ENCODE measurements at regions not wholly inside any gene's neighbourhood (a gene's known extent, or its start where the extent isn't known, plus 50 kb on each side); places are given as distances from the start of the nearest gene placed in this dataset.
"Not testable (repeated sequence)": the region's sequence is repeated elsewhere in the genome, so short reads cannot be mapped to it uniquely, and the experiment has no call there.

DNA sequence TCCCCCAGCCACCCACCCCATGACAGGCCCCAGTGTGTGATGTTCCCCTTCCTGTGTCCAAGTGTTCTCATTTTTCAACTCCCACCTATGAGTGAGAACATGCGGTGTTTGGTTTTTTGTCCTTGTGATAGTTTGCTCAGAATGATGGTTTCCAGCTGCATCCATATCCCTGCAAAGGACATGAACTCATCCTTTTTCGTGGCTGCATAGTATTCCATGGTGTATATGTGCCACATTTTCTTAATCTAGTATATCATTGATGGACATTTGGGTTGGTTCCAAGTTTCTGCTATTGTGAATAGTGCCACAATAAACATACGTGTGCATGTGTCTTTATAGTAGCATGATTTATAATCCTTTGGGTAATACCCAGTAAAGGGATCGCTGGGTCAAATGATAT, 273.0 kb downstream of the TEX29 start:
- DNase-seq = not testable (repeated sequence)

DNA sequence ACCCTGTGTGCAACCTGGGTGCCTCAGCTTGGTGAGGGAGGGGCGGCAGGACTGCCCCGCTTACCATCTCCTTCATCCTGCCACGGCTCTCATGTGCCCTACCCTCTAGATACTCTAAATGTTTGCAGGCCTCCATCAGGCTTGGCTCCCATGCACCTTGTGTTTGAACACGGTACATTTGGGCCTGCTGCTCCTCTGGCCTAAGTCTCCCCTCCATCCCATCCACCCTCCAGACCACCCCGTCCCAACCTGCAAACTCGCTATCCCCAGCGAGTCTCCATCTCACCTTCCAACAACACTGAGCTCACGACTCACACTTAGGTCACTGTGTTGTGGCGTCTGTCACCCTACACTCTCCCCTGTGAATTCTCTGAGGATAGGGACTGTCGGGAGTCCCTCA, 274.2 kb downstream of the TEX29 start:
- no peak for DNase-seq

DNA sequence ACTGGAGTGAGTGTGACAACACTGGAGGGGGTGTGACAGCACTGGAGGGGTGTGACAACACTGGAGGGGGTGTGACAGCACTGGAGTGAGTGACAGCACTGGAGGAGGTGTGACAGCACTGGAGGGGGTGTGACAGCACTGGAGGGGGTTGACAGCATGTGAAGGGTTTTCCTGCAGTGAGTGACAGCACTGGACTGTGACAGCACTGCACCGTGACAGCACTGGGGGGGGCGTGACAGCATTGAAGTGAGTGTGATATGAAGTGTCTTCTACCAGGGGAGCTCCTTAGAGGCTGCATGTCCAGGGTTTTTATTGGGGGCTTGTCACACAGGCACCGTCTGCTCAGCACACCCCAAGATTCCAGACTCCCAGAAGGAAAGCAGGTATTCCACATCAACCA, 274.8 kb downstream of the TEX29 start:
- DNase-seq = no peak

DNA sequence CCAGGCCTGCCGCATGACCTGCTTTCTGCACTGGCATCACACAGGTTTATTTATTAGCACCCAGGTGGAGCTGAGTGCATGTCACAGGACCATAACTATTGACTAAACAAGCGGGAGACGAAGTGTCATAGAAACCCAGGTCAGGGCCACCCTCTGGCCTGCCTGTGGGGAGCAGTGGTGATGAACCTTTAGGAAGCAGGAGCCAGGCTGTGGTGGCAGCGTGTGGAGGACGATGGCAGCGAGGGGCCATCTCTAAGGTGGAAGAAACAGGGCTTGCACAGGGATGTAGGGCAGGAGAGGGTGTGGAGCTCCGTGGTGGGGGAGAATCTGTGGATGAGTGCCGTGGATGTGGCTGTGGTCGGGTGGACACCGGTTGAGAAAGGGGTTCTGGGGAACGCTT, 275.3 kb downstream of the TEX29 start:
- DNase-seq = no peak

DNA sequence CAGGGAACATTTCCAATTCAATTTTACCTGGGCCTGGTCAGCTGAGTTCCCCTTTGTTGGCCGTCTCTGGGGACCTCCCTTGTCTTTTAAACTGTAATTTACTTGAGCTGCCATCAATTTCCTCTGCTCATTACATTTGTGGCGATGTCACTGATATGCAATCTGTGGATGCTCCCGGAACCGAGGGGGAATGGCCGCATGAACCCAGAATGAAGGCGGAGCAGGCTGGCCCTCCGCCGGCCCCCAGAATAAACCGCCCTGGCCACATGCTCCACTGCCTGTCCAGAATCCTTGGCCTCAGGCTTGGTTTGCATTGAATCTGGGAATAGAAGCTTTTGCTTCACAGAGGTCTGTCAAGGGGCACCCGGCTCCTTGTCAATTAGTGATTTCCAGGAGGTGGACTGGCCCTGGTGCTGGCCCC, 276.8 kb downstream of the TEX29 start:
- DNase-seq = no peak

DNA sequence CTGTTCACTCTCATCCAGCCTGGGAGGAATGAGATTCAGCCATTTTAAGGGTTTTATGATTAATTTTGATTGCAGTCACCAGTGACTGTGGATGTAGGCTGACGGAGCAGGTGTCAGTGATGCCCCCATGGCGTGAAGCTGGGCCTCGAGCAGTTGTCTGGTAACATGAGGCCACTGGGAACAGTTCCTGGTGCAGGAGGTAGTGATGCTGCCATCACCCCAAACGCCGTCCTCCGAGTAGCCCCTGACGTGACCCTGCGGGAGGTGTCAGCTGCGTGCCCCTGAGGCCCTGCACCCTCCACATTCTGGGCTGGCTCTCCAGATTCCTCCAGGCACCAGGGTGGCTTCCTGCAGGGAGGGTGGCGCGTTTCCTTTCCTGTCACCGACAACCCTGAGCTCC, 277.2 kb downstream of the TEX29 start:
- no peak for DNase-seq

DNA sequence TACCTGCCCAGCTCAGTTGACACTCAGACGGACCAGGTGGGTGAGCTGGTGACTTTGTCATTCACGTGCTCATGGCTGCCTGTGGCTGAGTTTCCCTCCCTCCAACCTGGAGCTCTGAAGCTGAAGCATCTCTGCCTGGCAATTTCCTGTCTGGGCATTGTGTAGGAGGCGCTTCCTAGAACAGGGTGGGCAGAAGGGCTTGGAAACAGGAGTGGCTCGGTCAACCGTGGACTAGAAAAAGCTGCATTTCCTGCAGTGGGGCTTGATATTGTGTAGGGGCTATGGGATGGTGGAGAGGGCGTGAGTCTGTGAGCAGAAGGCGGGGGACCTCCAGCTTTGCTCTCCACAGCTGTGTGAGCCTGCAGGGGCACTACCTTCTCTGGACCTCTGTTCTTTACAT, 278.3 kb downstream of the TEX29 start:
- no peak for DNase-seq

DNA sequence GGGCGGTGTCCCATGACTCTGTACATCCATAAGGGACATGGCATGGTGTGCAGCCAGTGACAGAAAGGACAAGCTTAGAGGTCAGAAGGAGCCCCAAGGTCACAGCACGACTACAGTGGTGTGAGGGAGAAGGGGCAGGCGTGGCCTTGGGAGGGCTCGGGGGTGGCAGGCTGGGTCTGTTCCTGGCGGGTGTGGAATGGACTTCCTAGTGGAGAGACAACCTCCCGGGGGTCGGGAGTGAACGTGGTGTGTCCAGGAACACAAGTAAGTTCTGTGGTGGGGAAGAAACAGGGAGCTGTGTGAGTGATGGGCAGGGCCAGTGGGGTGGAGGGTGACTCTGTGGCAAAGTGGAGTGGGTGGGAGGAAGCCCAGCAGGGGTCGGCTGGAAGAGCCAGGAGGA, 279.3 kb downstream of the TEX29 start:
- no peak for DNase-seq

DNA sequence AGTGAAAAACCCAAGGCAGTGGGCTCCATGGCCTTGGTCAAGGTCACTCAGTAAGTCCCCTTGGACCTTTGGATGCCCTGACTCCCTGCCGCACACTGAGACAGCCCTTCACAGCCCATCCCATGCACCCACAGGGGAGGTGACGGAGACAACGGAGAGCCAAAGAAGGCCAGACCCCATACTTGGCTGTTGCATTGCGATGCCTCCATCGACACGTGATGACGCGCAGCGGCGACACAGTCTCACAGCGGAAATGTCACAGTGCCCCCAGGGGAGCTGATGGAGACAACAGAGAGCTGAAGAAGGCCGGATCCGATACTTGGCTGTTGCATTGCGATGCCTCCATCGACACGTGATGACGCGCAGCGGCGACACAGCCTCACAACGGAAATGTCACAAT, 282.4 kb downstream of the TEX29 start:
- no peak for DNase-seq

DNA sequence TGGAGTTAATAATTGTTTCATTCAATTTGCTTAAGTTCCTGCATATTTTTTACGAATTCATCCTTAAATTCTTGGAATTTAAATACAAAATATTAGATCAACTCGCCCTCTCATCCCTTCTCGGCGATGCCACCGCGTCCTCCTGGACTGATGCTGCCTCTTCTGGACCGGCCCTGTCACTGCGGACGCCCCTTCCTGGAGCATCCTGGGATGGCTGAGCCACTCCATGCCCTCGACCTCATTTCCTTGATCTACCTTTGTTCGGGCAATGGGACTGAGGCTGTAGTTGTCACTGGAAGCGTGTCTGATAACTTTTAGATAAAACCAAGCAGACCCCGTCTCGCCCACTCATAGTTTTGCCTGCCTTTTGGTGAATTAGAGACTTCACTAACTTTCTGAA, 283.7 kb downstream of the TEX29 start:
- DNase-seq = peak in 1 of 2 experiments; percentile 7

DNA sequence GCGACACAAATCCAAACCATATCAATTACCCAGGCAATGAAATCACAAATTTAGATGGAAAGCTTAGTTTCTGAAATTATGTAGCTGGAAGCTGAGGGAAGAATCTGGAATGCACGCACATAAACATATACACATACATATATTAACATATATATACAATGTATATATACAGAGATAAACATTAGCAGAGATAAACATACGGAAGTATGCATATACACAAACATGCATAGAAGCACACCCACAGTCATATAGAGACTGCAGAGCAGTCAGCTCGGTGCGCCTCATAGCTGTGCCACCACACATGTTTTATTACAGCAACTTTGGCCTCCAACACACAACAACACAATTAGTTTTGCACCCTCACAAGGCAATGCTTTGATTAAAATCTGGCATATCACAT, 288.1 kb downstream of the TEX29 start:
- no peak for DNase-seq

DNA sequence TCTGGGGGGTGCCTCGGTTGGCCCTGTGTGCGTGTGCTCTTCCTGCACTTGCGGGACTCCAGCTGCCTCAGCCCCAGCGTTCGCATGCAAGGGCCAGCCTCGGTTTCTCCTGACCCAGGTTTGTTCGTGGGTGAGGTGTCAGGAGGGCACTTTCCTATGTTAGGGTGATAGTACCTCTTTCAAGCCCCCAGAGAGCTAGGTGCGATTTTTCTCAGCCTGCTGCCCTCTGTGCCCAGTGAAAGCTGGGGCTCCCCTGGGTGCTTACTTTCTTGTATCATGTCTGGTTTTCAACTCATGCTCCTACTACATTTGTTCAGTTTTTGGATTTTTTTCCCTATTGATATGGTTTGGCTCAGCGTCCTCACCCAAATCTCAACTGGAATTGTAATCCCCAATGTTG, 289.2 kb downstream of the TEX29 start:
- DNase-seq = no peak

DNA sequence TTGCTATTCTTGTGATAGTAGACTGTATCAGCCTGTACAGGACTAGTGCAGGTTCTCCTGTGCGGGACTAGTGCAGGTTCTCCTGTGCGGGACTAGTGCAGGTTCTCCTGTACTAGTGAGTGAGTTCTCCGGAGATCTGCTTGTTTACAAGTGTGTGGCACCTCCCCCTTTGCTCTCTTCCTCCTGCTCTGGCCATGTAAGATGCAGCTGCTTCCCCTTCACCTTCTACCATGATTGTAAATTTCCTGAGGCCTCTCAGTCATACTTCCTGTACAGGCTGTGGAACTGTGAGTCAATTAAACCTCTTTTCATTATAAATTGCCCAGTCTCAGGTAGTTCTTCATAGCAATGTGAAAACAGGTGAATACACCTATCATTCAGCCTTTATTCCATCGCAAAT, 289.6 kb downstream of the TEX29 start:
- no peak for DNase-seq

DNA sequence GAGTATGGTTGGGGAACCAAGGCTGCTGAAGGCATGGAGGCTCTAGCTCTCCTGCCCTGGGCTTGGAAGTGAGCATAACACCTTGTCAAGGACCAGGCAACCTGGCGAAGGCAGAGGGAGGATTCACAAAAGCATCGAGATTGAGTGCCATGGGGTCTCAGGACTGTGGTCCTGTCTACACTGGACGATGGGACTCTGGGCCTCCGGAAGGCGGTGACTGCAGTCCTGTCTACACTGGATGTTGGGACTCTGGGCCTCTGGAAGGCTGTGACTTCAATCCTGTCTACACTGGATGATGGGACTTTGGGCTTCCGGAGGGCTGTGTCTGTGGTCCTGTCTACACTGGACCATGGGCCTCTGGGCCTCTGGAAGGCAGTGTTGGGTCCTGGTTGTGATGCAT, 290.4 kb downstream of the TEX29 start:
- no peak for DNase-seq

DNA sequence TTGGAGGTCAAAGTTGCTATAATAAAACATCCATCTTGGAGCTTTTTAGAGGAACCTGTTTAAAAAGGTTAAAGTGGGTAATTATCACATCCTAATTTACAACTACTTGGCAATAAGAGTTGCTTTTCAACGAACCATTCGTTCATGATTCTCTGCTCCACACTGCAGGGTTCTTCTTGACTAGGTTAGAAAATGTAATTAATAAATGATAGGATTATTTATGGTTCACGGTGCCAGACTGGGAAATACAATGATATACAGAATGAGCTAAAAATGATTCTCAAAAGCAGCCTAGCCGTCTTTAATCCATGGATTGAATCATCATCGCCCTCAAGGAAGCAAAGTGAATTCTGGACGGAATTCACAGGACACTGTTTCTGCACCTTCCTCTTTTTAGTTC, 291.2 kb downstream of the TEX29 start:
- no peak for DNase-seq

DNA sequence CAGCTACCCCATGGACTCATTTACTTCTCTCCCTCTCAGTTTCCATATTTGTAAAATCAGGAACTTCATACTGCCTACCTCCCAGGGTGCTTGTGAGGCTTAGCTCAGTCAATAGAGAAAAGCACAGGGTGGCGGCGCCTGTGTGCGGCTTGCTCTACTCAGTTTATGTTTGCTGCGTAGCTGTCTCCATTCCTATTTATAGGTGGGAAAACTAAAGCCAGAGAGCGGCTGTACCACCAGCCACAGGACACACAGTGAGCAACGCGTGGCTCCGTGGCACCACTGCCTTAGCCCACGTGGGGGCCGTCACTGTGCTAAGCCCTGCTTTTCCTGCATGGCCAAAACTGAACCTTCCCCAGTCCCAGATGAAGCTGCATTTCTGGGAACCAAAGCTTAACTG, 292.4 kb downstream of the TEX29 start:
- DNase-seq = no peak

DNA sequence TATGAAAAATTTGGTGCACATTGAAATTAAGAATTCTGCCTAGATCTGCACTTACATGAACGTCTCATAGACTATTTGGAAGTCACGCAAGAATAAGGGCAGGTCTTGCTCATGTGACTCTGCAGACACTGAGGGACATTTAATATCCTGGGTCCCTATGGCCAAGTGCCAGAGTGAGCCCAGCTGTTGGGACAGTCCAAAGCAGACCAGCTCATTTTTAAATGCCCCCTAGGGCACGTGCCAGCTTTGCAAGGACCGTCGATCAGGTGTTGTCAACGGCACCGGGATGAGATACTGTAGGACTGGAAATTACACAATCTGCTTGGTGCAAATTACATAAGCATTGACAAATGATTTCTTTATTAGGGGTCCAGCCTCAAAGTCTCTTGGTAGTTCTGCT, 293.6 kb downstream of the TEX29 start:
- DNase-seq = no peak

DNA sequence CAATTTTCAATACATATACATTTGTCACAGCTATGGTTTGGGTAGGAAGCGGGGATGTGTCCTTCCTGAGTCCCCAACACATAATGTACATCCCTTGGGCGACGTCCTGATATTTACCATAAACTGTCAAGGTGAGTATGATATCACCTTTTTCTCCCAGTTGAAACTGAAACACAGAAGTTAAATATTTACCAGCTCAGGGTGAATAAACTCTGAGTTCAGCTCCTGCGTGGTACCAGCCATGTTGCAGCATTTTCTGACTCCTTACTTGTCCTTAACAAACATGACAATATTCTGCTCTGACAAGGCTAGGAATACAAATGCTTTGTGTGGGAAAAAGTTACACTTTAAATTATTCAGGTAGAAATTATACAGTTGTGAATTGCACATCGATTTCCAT, 294.2 kb downstream of the TEX29 start:
- DNase-seq = no peak

DNA sequence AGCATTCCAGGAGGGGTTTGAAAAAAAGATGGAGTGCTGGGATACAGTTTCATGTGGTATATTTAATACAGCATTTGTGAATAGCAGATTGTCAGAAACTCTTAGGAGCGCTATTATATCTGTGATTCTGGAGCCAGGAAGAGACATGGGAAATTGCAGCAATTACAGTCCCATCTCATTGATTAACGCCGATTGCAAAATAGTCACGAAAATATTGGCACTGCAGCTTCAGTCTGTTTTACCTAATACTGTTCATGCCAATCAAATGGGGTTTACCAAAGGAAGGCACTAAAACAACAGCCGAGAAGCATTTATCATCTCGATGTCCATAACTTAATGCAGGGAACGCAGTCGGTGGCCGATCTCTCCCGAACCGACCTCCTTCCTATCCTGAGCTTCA, 295.8 kb downstream of the TEX29 start:
- DNase-seq = no peak

DNA sequence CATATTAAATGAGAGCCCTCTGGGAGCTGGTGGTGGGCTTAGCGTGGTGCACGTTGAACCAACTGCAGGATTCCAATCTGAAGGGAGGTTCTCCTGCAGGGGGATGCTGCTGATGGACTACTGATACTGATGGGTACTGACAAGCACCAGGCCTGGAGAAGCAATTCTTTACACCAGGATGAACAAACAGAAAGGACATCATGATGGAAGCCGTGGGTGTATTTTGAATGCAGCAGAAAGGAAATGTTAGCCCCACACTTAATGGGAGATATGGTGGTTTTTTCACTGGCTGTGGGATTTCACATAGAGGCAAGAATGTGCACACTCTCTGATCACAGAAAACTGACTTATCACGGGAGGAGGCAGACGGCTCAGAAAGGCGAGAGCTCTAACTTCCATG, 299.7 kb downstream of the TEX29 start:
- DNase-seq = no peak

DNA sequence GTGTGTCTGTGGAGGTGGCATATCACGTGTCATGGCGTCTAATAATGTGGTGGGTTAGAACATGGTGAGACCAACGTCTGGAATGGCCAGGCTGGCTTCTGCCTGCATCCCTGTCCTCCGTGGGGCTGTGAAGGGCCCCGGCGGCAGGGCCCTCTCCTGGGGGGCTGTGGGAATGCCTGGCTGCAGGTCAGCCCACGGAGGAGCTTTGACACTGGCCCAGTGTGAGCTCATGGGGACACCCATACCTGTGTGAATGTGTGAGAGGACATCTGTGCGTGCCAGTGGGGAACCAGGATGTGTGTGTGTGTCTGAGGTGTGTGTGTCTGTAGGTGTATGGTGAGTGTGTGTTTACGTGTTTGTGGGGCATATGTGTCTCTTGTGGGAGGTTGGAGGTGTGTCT, 300.1 kb downstream of the TEX29 start:
- DNase-seq = no peak

DNA sequence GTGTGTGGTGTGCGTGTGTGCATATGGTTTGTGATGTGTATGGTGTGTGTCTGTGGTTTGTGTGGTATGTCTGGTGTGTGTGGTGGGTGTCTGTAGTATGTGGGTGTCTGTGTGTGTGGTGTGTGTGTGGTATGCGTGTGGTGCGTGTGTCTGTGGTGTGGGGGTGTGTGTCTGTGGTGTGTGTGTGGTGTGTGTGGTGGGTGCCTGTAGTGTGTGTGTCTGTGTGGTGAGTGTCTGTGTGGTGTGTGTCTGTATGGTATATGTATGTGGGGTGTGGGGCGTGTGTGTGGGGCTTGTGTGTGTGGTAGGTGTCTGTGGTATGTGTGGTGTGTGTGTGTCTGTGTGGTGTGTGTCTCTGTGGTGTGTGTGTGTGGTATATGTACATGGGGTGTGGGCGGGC, 300.7 kb downstream of the TEX29 start:
- DNase-seq = no peak

DNA sequence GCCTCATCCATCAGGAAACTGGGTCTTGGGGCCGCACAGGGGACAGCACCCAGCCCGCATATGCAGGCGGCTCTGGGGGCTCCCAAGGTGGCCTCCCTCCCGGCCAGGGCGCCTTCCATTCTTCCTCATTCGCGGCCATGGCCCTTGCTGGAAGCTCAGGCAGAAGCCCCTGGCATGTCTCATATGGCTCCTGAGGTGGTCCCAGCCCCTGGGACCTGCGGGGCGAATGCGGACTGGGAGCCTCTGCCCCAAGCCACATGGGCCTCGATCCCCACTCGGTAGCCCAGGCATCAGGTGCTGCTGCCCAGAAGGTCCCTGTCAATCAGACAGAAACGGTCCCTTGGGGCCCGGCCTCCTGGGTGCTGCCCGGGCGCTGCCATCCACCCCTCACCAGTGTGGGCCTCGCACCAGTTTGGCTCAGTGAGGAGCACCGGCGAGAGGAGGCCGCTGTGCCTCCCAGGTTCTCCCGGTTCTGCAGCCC, 301.6 kb downstream of the TEX29 start:
- DNase-seq = no peak

DNA sequence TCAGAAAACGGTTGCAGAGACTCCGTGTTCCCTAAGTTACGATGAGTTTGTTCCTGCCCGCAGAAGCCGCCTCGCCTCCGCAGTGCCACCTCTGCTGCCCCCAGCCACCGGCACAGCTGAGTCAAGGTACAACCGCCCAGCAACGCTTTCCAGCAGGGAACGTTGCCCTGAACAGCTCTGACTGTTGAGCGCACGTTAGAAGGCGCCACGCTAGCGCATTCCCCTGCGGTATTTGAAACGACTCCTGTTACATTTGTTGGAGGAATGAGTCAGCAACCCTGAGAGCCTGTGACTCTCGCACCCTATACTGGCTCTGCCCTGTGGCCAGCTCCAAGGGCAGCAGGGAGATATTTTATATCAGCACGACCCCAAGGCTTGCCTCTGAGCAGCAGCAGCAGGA, 302.8 kb downstream of the TEX29 start:
- DNase-seq = no peak

DNA sequence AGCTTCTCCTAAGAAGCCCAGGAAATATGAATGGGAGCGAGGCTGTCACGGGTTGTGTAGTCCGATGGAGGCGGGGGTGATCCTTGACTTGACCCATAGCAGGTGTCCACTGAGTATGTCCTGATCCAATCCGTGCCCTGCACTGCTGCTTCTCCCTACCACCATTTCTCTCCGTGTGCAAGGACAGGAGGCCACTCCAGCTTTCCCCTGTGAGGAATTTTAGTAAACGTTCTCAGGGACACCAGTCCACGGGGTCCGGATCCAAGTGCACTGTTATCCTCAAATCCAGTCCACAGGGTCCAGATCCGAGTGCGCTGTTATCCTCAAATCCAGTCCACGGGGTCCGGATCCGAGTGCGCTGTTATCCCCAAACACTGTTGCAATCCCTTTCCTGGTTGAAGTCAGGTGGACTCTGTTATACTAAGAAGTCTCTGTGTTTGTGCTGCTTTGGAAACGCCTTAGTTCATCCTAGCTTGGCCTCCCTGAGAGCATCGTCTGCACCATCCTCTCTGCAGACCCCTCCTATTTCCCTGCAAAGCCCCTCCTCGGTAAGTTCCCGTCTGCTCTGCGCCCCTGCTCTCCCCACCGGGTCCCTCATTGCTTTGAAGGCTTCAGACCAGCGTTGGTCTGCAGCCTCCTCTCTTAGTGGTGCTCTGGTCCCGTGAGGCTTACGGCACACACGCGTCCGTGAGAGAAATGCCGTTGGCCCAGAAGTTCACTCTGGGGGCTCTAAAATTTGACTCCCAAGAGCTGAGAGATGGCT, 303.5 kb downstream of the TEX29 start:
- no peak for DNase-seq
